Neural progenitor cell (in vitro differentiated cells): ENCODE measurements at regions not wholly inside any gene's neighbourhood (a gene's known extent, or its start where the extent isn't known, plus 50 kb on each side); places are given as distances from the start of the nearest gene placed in this dataset.

ENCODE experiments used
- EZH2 ChIP-seq: fragments of 200-600 bp; sonication (generic); IDR thresholded peaks from 2 replicates; pipeline ENCODE4 v1.6.1; 2017; ENCODE audit warnings: antibody characterized with exemption, mild to moderate bottlenecking, moderate library complexity
- EZH2phosphoT487 ChIP-seq: fragments of 200-600 bp; sonication (generic); IDR thresholded peaks from 2 replicates; pipeline ENCODE4 v1.6.1; 2017; ENCODE audit warnings: antibody characterized with exemption
- TF ChIP-seq, protein P1 (sequence below): fragments of 200-600 bp; sonication (generic); IDR thresholded peaks from 2 replicates; pipeline ENCODE4 v1.5.1; 2017; ENCODE audit warnings: antibody characterized with exemption, mild to moderate bottlenecking

DNA sequence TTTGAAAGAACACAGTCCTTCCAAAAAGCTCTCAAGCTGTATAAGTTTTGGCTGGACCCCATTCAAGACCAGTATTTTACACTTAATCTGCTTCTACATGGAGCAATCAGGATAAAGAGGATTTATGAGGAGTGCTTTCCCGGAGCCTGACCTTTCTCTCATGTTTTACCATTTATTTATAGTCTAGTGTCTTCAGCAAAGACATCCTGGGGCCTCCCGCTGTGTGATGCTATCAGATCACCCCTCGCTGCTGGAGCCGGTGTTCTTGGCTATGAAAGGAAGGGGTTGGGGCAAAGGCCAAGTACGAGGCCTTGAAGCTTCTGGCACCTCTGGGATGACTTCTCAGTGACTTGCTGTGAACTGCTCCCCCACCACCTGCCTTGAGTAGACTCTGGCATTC, 189.6 kb downstream of the ADAMTS15 start:
- TF ChIP-seq, protein P1, sequence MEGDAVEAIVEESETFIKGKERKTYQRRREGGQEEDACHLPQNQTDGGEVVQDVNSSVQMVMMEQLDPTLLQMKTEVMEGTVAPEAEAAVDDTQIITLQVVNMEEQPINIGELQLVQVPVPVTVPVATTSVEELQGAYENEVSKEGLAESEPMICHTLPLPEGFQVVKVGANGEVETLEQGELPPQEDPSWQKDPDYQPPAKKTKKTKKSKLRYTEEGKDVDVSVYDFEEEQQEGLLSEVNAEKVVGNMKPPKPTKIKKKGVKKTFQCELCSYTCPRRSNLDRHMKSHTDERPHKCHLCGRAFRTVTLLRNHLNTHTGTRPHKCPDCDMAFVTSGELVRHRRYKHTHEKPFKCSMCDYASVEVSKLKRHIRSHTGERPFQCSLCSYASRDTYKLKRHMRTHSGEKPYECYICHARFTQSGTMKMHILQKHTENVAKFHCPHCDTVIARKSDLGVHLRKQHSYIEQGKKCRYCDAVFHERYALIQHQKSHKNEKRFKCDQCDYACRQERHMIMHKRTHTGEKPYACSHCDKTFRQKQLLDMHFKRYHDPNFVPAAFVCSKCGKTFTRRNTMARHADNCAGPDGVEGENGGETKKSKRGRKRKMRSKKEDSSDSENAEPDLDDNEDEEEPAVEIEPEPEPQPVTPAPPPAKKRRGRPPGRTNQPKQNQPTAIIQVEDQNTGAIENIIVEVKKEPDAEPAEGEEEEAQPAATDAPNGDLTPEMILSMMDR, result no peak
- no peak for TF ChIP-seq EZH2
- TF ChIP-seq EZH2phosphoT487, result no peak
